Heart left ventricle (tissue), 16 donors: ENCODE measurements at regions not wholly inside any gene's neighbourhood (a gene's known extent, or its start where the extent isn't known, plus 50 kb on each side); places are given as distances from the start of the nearest gene placed in this dataset.

Experiments used
- ATAC-seq, 4 donors: fragments of 200-7000 bp; cut with Tn5 transposase; one replicate each; pipeline ENCODE4 v1.9.1; 2020 to 2022; ENCODE audit warnings: moderate library complexity in 4 of 4, mild to moderate bottlenecking in 3 of 4, moderate number of reproducible peaks in 1 of 4
- DNase-seq, 5 donors: peaks; one replicate each; pipeline ENCODE4 v3.0.0-alpha.2; 2020
- H3K27ac ChIP-seq, 12 donors: fragments of 200-600 bp; sonication (generic) in 4 of 12; one replicate each; pipeline versions ENCODE4 v1.5.0 to v1.8.0; 2016 to 2022; ENCODE audit warnings: mild to moderate bottlenecking in 2 of 12
- H3K27me3 ChIP-seq, 9 donors: fragments of 200-600 bp; sonication (generic) in 2 of 9; one replicate each; pipeline versions ENCODE4 v1.5.1 to v1.8.0; 2016 to 2022; ENCODE audit warnings: mild to moderate bottlenecking in 3 of 9
- H3K36me3 ChIP-seq, 9 donors: fragments of 200-600 bp; sonication (generic) in 2 of 9; one replicate each; pipeline versions ENCODE4 v1.5.0 to v1.8.0; 2018 to 2022; ENCODE audit warnings: mild to moderate bottlenecking in 2 of 9
- H3K4me1 ChIP-seq, 12 donors: fragments of 200-600 bp; sonication (generic) in 4 of 12; one replicate each; pipeline versions ENCODE4 v1.5.0 to v1.8.0; 2016 to 2022; ENCODE audit warnings: mild to moderate bottlenecking in 3 of 12
- H3K4me3 ChIP-seq, 12 donors: fragments of 200-600 bp; sonication (generic) in 4 of 12; one replicate each; pipeline versions ENCODE4 v1.5.0 to v1.8.0; 2017 to 2022; ENCODE audit warnings: mild to moderate bottlenecking in 9 of 12, moderate library complexity in 4 of 12
- H3K9me3 ChIP-seq, 12 donors: fragments of 200-600 bp; sonication (generic) in 4 of 12; one replicate each; pipeline versions ENCODE4 v1.5.0 to v1.8.0; 2016 to 2022; ENCODE audit warnings: mild to moderate bottlenecking in 1 of 12
- CTCF ChIP-seq, 12 donors: fragments of 200-600 bp; sonication (generic) in 4 of 12; IDR thresholded peaks; one replicate each; pipeline versions ENCODE4 v1.5.0 to v1.8.0; 2018 to 2022; ENCODE audit warnings: antibody characterized with exemption in 12 of 12, mild to moderate bottlenecking in 5 of 12
- POLR2A ChIP-seq, 2 donors: fragments of 450-650 bp; IDR thresholded peaks; one replicate each; pipeline ENCODE4 v1.6.1; 2017; ENCODE audit warnings: antibody characterized with exemption in 2 of 2, mild to moderate bottlenecking in 2 of 2, moderate library complexity in 2 of 2
- WGBS, 4 donors: extraction: QIAGEN DNeasy Blood & Tissue Kit in 2 of 4; methylation state at CpG; one replicate each; pipeline versions ENCODE4 v1.1.5 to v1.1.7; 2013 to 2018; 5-methylcytosine and 5-hydroxymethylcytosine counted together
- intact Hi-C, 10 donors: fragments of 100-400 bp; cut with DNase I; formaldehyde crosslinking; loops; one replicate each; pipeline versions ENCODE4 v1.11.1 to v1.14.2; 2022
- donor health status: ischemic (EF 13 %, LVEDD 7.1; RV severe dilation, severe dysfunction).
- donor health status: healthy with polysubstance abuse.
- donor health status: DM: no; HTN: yes; CAD: no.
- donor health status: DM: no; HTN: no; CAD: no.
- donor health status: ischemic (EF 25% LVEDD 6.9; RV normal size, moderate dysfunction).
- donor health status: ischemic (EF 25% LVEDD 5.7; RV mildly dilated, moderate dysfunction).
- donor health status: healthy.
- donor health status: DM: yes; HTN: yes; CAD: no.
- donor health status: ischemic (EF 35%, LVEDD 5.7; RV mildly dilated, moderate dysfunction).
- donor health status: nonischemic (EF 11% LVEDD 7.7; RV severe dilation, severe dysfunction).
- donor health status: DM: yes; HTN: yes; CAD: no.
- donor health status: PGD.
- donor health status: ischemic (EF 29% LVEDD 5.4; RV normal size, mild dysfunction).
- donor health status: nonischemic (EF 23%, LVEDD 6.1; RV moderate dilation, normal function).

GRCh38 chr4:15237648-15238230 is 190.1 kb upstream of the C1QTNF7 start:
- intact Hi-C loops: loop anchor here in 8 of 10 donors (1.0 to 10.0 kb wide), 7 partner anchors 157 to 410 kb away; no protein-coding TSS in a partner anchor
- 72 to 80% (median 75%) methylated on average over 3 of the region's 3 CpGs for WGBS, 4 donors

GRCh38 chr4:15238720-15239119 is 189.1 kb upstream of the C1QTNF7 start:
- Histone ChIP-seq H3K4me3 (no peak overlapping the region), H3K27me3 (no peaks in the 10 kb centered on the region), H3K36me3 (no peaks in the 10 kb centered on the region), H3K27ac (no peak overlapping the region), H3K4me1 (peaks cover 0 to 37% (median 9%) of the 10 kb centered on the region in 12 donors), H3K9me3 (no peaks in the 10 kb centered on the region)
- DNase-seq: peak in 2 of 5 donors; percentile 25 to 32
- TF ChIP-seq POLR2A (IDR thresholded peaks at IDR 0.05): no peak
- TF ChIP-seq CTCF (IDR thresholded peaks at IDR 0.05): peak; percentile 36 to 68 (median 52)
- ATAC-seq: peak; percentile 51 to 75 (median 58)
- WGBS, 4 donors: 13 to 25% (median 22%) methylated on average over 3 of the region's 3 CpGs
- intact Hi-C loops: loop anchor here in 8 of 10 donors (1.0 to 10.0 kb wide), 7 partner anchors 156 to 409 kb away; no protein-coding TSS in a partner anchor

More at GRCh38 chr4:15237648-15238230, 190.1 kb upstream of the C1QTNF7 start:
- no peak overlapping the region for H3K27ac ChIP-seq
- H3K4me1 ChIP-seq: peaks cover 0 to 46% (median 13%) of the 10 kb centered on the region in 12 donors
- no peaks in the 10 kb centered on the region for H3K36me3 ChIP-seq
- H3K4me3 ChIP-seq: no peak overlapping the region
- TF ChIP-seq CTCF (IDR thresholded peaks at IDR 0.05): no peak
- no peak for TF ChIP-seq POLR2A (IDR thresholded peaks at IDR 0.05)
- no peaks in the 10 kb centered on the region for H3K9me3 ChIP-seq
- no peak for DNase-seq
- no peak for ATAC-seq
- H3K27me3 ChIP-seq: no peaks in the 10 kb centered on the region

- H3K27ac ChIP-seq: peak overlapping the region in 2 of 12 donors; percentile 8 to 32
- ATAC-seq: peak; percentile 32 to 81 (median 58)
- peaks cover 0 to 25% (median 6%) of the 10 kb centered on the region in 12 donors for H3K4me1 ChIP-seq
- WGBS, 4 donors: 39 to 64% (median 45%) methylated on average over 4 of the region's 4 CpGs
- TF ChIP-seq CTCF (IDR thresholded peaks at IDR 0.05) (no peak), POLR2A (IDR thresholded peaks at IDR 0.05) (no peak)
- peak in 3 of 5 donors; percentile 42 to 67 (median 55) for DNase-seq
- H3K9me3 ChIP-seq: no peaks in the 10 kb centered on the region
- intact Hi-C loops: loop anchor here in 9 of 10 donors (2.0 to 10.0 kb wide), 6 partner anchors 155 to 407 kb away; no protein-coding TSS in a partner anchor
- no peaks in the 10 kb centered on the region for H3K27me3 ChIP-seq
- H3K36me3 ChIP-seq: no peaks in the 10 kb centered on the region
- no peak overlapping the region for H3K4me3 ChIP-seq
These were observed 188.0 kb upstream of the C1QTNF7 start for GRCh38 chr4:15239866-15240265.

- TF ChIP-seq CTCF (IDR thresholded peaks at IDR 0.05): no peak
- TF ChIP-seq POLR2A (IDR thresholded peaks at IDR 0.05): no peak
- DNase-seq: no peak
- Histone ChIP-seq H3K4me1 (peaks cover 0 to 19% (median 6%) of the 10 kb centered on the region in 12 donors), H3K27me3 (no peaks in the 10 kb centered on the region), H3K27ac (no peak overlapping the region), H3K9me3 (no peaks in the 10 kb centered on the region), H3K36me3 (no peaks in the 10 kb centered on the region), H3K4me3 (no peak overlapping the region)
- intact Hi-C loops: loop anchor here in 1 of 10 donors (5.0 kb wide), 1 partner anchor 157 kb away; no protein-coding TSS in a partner anchor
- ATAC-seq: peak in 1 of 4 donors; percentile 23
- WGBS, 4 donors: 68 to 76% (median 74%) methylated on average over 3 of the region's 3 CpGs
These were observed 187.1 kb upstream of the C1QTNF7 start for GRCh38 chr4:15240764-15241163.
